ENCODE measurements at regions not wholly inside any gene's neighbourhood (a gene's known extent, or its start where the extent isn't known, plus 50 kb on each side); places are given as distances from the start of the nearest gene placed in this dataset.
A peak's percentile ranks its signal among the peaks of the same experiment; 100 is the strongest.

DNA sequence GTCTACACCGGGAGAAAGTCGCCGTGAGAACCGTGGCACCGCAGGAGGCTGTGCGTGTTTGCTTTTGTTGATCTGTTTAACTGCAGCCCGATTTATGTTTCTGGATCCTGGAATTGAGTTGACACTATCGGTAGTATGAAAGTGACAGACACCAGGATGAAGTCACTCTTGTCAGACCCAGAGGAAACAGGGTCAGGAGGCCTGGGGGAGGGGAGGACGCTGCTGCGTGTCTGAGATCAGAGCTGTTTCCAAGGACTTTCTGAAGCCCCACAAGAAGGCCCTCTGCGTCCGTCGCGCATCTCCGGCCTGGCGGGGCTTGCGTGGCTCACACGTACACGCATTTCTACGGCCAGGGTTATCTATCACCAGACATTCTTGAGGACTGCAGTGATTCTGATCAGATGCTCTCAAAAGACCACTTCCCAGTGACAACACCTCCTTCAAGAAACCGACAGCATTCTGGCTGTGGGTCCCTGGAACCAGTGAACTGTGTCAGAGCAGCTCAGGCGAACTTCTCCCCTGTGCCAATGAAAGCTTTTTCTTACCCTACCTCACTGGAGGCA is 263.4 kb downstream of the ADGRD1 start:
- ChIA-PET CTCF (interaction anchor here (0.5 kb wide), 1 partner anchor 1136 kb away, joined by 3 read pairs; no protein-coding TSS in a partner anchor), POLR2A (no interaction called here)
- TF ChIP-seq FOXA1 (IDR thresholded peaks at IDR 0.05) (no peak), FOXK2 (IDR thresholded peaks at IDR 0.05) (no peak), LEF1 (IDR thresholded peaks at IDR 0.05; ENCODE audit: borderline replicate concordance) (no peak), L3MBTL2 (conservative IDR thresholded peaks at IDR 0.05) (no peak)
- TF ChIP-seq, protein P1, sequence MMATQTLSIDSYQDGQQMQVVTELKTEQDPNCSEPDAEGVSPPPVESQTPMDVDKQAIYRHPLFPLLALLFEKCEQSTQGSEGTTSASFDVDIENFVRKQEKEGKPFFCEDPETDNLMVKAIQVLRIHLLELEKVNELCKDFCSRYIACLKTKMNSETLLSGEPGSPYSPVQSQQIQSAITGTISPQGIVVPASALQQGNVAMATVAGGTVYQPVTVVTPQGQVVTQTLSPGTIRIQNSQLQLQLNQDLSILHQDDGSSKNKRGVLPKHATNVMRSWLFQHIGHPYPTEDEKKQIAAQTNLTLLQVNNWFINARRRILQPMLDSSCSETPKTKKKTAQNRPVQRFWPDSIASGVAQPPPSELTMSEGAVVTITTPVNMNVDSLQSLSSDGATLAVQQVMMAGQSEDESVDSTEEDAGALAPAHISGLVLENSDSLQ (IDR thresholded peaks at IDR 0.05), result peak; percentile 68
- DNase-seq (ENCODE audit: extremely low spot score), result peak; percentile 27

DNA sequence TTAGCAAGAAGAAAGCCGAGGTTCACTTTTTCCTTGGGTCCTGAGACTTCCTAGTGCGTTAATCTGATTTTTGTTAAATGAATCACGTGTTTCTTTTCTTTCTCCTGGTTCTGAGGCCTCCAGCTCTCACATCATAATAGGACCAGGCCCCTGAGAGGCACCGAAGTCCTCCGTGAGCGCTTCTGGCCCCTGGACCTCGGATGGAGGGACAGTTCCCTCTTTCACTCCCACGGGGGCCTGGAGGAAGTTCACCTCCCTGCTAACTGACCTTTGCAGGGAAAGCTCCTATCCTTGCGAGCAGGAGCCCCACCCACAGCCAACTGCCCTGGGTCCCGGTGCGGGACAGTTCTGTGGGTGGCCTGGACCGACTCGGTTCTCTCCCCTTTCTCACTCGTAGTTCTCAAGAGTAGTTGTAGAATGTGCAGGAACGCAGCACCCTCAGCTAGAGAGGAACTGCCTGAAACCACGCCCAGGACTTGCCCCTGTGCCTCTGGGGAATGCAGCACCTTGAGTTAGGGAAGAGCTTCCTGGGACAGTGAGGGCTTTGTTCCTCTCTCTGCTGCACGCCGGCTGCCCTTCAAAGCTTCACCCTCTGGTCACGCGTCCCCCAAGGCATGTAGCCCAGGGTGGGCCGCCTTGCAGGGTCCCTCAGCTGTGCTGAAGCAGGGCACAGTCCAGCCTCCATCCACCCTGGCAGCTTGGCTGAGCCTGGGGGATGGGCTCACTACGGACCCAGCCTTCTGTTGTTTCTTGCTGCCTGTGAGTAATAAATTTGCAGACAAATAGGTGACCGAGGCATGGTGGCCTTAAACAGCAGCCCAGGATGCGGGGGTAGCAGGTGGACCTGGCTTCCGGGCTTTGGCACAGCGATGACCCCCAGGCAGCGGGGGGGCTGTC is 264.6 kb downstream of the ADGRD1 start:
- no peak for TF ChIP-seq ELF4 (IDR thresholded peaks at IDR 0.05)
- no peak for TF ChIP-seq FOXK2 (IDR thresholded peaks at IDR 0.05)
- TF ChIP-seq FOXM1 (IDR thresholded peaks at IDR 0.05; ENCODE audit: borderline replicate concordance), result no peak
- no peak for TF ChIP-seq SP1 (IDR thresholded peaks at IDR 0.05)
- TF ChIP-seq TARDBP (IDR thresholded peaks at IDR 0.05), result no peak
- TF ChIP-seq NFRKB (IDR thresholded peaks at IDR 0.05), result no peak
- TF ChIP-seq L3MBTL2 (conservative IDR thresholded peaks at IDR 0.05), result no peak
- TF ChIP-seq ARNT (IDR thresholded peaks at IDR 0.05), result no peak
- no peak for TF ChIP-seq SUZ12 (IDR thresholded peaks at IDR 0.05)
- CTCF ChIA-PET, result no interaction called here
- DNase-seq (ENCODE audit: extremely low spot score), result no peak
- POLR2A ChIA-PET, result no interaction called here

DNA sequence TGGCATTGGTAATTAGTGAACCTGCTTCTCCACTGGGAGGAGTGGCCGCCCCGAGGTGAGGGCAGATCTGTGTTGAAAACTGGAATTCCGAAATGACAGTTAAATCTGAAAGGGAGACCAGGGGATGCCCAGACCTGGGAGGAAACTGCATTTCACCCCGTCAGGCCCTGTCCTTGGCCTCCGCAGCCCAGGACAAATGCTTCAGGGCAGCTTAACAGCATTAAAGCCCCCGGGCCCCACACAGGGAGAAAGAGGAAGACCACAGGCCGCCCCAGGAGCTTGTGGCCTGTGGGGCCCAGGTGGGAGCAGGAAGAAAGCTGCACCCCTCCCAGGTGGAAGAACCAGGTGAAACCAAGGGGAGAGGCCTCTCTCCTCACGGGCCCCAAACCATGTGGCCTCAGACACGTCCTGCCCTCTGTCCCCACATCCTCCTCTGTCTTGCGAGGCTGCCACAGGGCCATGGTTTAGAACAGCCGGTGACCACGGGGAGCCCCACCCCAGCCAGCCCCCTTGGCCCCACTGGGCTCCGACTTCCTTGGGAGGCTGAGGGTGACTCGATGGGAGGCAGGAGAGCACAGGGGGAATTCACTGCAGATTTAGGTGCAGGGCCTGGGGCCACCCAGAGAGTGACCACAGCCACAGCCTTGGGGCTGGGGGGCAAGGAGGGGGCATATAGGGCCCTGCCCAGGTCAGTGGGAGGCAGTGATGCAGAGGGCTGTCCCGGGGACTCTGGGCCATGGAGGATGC is 265.4 kb downstream of the ADGRD1 start:
- DNase-seq (ENCODE audit: extremely low spot score), result no peak
- POLR2A ChIA-PET, result no interaction called here
- CTCF ChIA-PET, result no interaction called here
- TF ChIP-seq FOXA1 (IDR thresholded peaks at IDR 0.05) (no peak), TARDBP (IDR thresholded peaks at IDR 0.05) (no peak)

GRCh38 chr12:131219670-131220330 is 266.1 kb downstream of the ADGRD1 start:
- CTCF ChIA-PET, result no interaction called here
- no peak for DNase-seq (ENCODE audit: extremely low spot score)
- TF ChIP-seq NFRKB (IDR thresholded peaks at IDR 0.05) (no peak), ARNT (IDR thresholded peaks at IDR 0.05) (no peak)
- POLR2A ChIA-PET, result no interaction called here

DNA sequence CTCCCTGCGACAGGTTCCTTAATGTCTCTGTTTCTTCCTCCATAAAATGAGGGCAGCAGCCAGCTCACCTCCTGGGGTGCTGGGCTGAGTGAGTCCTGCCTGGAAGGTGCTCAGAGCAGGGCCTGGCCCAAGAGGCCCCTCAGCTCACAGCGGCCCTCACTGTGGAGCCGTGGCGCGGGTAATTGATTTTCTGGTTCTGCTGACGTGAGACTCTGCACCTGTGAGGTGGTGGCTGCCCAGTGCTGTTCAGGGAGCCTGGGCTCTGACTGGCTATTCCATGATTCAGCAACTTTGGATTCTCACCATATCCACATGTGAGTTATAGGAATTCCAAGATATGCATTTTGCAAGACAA is 266.6 kb downstream of the ADGRD1 start:
- no peak for DNase-seq (ENCODE audit: extremely low spot score)
- no peak for TF ChIP-seq NFRKB (IDR thresholded peaks at IDR 0.05)
- TF ChIP-seq ZNF384 (IDR thresholded peaks at IDR 0.05), result no peak
- TF ChIP-seq SP1 (IDR thresholded peaks at IDR 0.05), result no peak
- no peak for TF ChIP-seq LEF1 (IDR thresholded peaks at IDR 0.05; ENCODE audit: borderline replicate concordance)
- no peak for TF ChIP-seq ARNT (IDR thresholded peaks at IDR 0.05)
- no peak for TF ChIP-seq BHLHE40 (IDR thresholded peaks at IDR 0.05; ENCODE audit: borderline replicate concordance)
- no peak for TF ChIP-seq SUZ12 (IDR thresholded peaks at IDR 0.05)
- TF ChIP-seq, protein P1 (IDR thresholded peaks at IDR 0.05), result no peak
- no peak for TF ChIP-seq FOXM1 (IDR thresholded peaks at IDR 0.05; ENCODE audit: borderline replicate concordance)
- no peak for TF ChIP-seq CTBP1 (IDR thresholded peaks at IDR 0.05; ENCODE audit: borderline replicate concordance)
- no peak for TF ChIP-seq L3MBTL2 (conservative IDR thresholded peaks at IDR 0.05)
- no peak for TF ChIP-seq TARDBP (IDR thresholded peaks at IDR 0.05)
- no peak for TF ChIP-seq HDGF (IDR thresholded peaks at IDR 0.05; ENCODE audit: borderline replicate concordance)
- no peak for TF ChIP-seq ELF4 (IDR thresholded peaks at IDR 0.05)
- no peak for TF ChIP-seq FOXK2 (IDR thresholded peaks at IDR 0.05)
- TF ChIP-seq FOXA1 (IDR thresholded peaks at IDR 0.05), result no peak
- CTCF ChIA-PET, result no interaction called here
- POLR2A ChIA-PET, result no interaction called here

DNA sequence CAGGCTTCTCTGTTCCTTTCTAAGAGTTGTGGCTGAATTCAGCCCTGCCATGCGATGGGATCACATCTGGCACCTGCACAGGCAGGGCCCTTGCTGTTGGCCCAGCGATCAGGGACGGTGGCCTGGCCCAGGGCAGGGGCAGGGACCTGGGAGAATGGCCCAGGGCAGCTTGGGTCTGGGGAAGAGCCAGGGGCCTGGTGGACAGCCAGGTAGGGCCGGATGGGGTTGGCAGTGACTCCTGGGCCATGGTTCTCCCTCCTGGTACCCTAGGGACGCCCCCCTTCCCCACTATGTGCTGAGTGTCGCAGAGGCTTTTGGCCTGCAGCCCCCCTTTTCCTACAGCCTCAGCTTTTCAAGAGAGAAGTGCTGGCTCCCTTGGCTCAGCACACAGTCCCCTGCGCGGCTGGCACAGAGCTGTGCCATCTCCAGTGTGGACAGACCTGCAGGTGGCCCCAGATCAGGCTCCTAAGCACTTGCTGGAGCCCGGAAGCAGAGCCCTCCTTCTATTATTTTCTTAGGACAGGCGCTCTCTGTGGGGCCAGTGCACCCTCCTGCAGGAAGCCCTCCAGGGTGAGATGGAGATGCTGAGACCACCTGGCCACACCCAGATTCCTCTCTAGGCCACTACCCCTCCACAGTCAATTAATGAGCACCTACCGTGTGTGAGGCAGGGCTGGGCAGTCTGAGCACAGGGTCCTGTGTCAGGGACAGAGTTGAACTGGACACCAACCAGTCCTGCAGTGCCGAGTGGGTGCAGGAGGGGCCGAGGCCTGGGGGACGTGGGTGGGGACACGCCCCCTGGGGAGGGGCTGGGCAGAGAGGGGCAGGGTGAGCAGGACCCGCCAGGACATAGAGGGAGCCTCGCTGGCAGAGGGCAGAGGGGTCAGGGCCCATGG is 267.6 kb downstream of the ADGRD1 start:
- no peak for DNase-seq (ENCODE audit: extremely low spot score)
- TF ChIP-seq CTBP1 (IDR thresholded peaks at IDR 0.05; ENCODE audit: borderline replicate concordance), result no peak
- TF ChIP-seq FOXK2 (IDR thresholded peaks at IDR 0.05), result no peak
- no peak for TF ChIP-seq LEF1 (IDR thresholded peaks at IDR 0.05; ENCODE audit: borderline replicate concordance)
- no peak for TF ChIP-seq L3MBTL2 (conservative IDR thresholded peaks at IDR 0.05)
- TF ChIP-seq, protein P1 (IDR thresholded peaks at IDR 0.05), result no peak
- TF ChIP-seq ZNF384 (IDR thresholded peaks at IDR 0.05), result no peak
- TF ChIP-seq SUZ12 (IDR thresholded peaks at IDR 0.05), result no peak
- TF ChIP-seq FOXA1 (IDR thresholded peaks at IDR 0.05), result no peak
- no peak for TF ChIP-seq FOXM1 (IDR thresholded peaks at IDR 0.05; ENCODE audit: borderline replicate concordance)
- no peak for TF ChIP-seq BHLHE40 (IDR thresholded peaks at IDR 0.05; ENCODE audit: borderline replicate concordance)
- TF ChIP-seq SP1 (IDR thresholded peaks at IDR 0.05), result no peak
- no peak for TF ChIP-seq NFRKB (IDR thresholded peaks at IDR 0.05)
- TF ChIP-seq ELF4 (IDR thresholded peaks at IDR 0.05), result no peak
- no peak for TF ChIP-seq TARDBP (IDR thresholded peaks at IDR 0.05)
- ChIA-PET CTCF (no interaction called here), POLR2A (no interaction called here)
